Right forelimb (tissue), 1 donor: ENCODE measurements at regions not wholly inside any gene's neighbourhood (a gene's known extent, or its start where the extent isn't known, plus 50 kb on each side); places are given as distances from the start of the nearest gene placed in this dataset.

Experiments
- DNase-seq: peaks from one replicate; pipeline ENCODE4 v3.0.0-alpha.2; 2018

DNA sequence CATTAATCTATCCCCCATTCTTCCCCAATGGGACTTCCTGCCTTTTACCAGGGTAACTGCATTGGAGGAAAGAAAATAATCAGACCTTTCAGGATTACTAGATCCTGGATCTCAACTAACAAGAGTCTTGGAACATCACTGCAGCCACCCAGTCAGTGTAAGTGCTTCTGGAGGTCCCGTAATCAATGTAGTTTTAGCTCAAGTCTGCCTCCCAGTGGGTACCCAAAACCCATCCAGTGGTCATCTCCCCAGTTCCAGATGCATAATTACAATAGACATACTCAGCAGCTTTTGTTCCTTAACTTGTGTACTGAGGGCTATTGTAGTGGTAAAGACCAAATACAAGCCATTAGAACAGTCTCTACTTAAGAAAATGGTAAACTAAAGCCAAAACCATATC, 319.1 kb downstream of the GPATCH2 start:
- no peak for DNase-seq

DNA sequence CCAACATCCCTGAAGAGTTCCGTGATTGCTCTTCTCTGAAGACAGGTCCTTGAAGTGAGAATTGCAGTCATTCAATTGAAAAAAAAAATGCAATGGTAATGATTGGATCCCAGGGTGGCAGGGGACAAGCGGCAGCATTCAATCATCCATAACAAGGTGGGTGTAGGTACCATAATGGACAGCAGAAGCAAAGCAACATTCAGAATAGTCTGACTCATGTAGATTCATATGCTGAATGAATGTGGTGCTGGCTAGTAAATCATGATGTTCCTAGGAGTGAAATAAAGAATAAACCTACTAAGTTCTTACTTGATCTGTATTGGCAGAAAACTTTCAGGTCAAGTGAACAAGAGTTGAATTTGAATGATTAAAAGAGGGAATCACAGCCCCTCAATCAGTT, 319.6 kb downstream of the GPATCH2 start:
- DNase-seq, result no peak

GRCh38 chr1:217281332-217281731, 349.6 kb downstream of the GPATCH2 start:
- DNase-seq, result no peak

DNA sequence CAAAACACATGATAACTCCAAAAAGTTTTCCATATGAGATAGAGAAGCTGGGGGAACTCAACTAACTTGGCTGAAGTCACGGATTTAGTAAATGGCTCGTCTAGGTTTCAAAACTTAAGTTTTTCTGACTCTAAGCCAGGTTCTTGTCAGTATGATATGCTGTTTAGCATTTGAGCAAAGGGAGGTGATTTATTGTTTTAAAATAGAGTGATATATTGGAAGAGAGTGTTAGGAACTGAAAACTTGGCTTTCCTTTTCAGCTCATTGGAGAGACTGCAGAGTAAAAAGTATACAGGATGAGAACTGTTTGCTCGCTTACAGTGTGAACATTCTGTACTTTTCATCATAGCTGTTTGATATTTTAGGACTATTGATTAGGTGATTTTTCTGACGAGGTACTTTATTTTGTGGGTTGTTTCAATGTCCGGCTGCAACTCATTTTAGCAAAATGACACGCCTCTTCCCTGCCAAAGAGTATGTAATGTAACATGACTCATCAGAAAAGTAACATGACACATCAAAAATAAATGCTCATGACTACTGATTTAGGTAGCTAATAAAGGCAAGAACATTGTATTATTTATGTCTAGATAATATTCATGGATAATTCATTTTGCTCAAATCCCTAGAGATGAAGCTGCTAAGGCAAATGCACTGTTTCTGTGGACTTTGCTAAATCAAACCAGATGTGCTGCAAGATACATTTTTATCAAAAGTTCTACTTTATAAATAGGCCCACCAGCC, 355.1 kb downstream of the GPATCH2 start:
- no peak for DNase-seq

- no peak for DNase-seq
These were observed 355.8 kb downstream of the GPATCH2 start for GRCh38 chr1:217274927-217275654.

DNA sequence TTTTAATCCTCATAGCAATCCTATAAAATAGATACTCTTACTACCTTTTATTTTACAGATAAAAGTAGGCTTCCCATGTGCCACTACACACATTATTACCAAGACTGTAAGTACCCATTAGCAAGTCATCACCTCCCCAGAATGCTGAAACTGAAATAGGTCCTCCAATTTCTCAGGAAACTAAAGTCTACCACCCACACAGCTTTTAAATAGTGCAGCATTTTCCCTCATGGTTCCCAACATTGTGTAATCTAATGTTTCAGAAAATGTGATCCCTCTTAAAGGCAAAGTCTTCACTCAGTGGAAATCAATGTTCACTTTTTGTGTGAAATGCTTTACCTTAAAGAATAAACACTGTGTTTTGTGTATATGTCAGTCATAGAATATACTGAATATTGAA, 356.5 kb downstream of the GPATCH2 start:
- DNase-seq, result no peak

GRCh38 chr1:217273866-217274265, 357.0 kb downstream of the GPATCH2 start:
- no peak for DNase-seq

- no peak for DNase-seq
These were observed 358.5 kb downstream of the GPATCH2 start for GRCh38 chr1:217272385-217272784.

- no peak for DNase-seq
These were observed 360.8 kb downstream of the GPATCH2 start for GRCh38 chr1:217270101-217270500.

DNA sequence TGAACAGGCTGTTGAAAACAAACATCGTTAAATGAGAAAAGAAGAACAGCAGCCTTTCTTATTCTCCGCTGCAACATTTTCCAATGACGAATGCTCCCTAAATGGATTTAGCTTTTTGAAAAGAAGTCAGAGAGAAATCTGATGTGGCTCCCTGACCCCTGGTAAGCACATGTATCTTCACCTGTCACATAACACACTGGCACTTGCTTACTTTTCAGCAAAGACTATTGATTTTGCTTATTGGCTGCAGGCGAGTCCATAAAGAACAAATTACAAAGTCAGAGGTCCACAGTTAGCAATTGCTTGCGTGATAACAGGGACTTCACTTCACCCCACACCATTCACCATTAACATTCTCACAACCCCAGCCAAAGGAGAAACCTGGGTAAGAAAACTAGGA, 362.8 kb downstream of the GPATCH2 start:
- DNase-seq, result no peak

DNA sequence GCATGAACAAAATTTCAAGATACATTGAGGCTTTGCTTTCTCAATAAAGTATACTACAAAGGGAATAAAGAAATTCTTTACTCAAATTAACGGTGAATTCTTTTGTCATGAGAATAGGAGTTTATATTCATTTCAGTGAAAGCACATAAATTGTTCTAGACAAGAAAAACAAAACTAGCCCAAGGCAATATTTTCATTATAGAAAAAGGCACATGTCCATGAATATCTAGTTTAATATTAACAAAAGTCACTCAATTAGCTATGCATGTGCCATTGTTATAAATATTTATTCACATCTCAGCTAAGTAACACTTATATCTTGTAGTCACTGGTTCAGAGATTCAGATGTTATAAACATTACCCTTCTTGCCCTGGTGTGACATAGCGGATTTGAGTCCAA, 369.3 kb downstream of the GPATCH2 start:
- no peak for DNase-seq

DNA sequence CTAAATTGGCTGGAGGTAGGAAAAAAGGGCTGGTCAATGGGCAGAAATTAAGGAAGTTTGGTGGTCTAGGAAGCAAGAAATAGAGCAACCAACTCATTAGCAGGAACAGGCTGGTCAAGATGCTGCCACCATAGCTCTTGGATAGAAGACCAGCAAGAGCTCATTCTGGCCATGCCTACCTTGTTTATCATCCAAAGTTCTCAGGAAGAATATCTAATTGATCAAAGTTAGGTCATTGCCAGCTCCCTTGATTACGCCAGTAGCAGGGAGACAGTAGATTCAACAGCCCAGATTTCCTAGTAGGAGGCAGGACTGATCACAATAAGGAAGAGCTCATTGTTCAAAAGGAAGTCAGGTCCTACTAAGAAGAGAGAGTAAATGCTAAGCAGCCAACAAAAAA, 370.2 kb downstream of the GPATCH2 start:
- no peak for DNase-seq

- DNase-seq, result no peak
These were observed 376.9 kb downstream of the GPATCH2 start for GRCh38 chr1:217253985-217254384.

DNA sequence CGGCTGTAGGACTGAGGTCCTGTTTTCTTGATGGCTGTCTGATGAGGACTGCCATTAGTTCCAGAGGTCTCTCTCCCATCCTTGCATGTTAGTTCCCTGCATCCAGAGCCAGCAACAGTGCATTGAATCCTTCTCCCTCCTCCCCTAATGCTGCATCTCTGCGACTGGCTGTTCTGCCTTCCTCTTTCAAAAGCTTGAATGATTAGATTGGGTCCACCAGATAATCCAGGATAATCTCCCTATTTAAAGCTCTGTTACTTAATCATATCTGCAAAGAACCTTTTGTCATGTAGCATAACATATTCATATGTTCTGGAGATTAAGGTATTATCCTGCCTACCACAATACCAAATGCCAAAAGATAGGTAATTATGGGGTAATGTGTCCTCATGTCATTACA, 377.5 kb downstream of the GPATCH2 start:
- no peak for DNase-seq

- no peak for DNase-seq
These were observed 379.8 kb downstream of the GPATCH2 start for GRCh38 chr1:217251121-217251520.

DNA sequence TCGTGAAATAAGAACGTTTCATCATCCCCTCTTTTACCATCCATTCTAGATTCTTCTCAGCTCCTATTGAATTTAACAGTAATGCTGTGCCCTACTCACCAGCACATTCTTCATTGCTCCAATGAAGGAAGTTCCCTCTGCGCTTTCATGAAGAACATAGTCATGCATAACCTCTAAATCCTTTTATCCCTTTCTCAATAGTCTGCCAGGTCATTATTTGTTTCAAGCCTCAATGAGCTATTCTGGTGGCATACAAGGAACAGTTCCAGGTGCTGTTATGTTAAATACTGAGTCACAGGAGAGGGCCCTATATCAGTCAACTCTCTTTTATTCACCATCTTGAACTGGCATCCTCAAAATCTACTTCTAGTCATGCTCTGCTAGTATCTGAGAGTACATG, 381.0 kb downstream of the GPATCH2 start:
- no peak for DNase-seq

DNA sequence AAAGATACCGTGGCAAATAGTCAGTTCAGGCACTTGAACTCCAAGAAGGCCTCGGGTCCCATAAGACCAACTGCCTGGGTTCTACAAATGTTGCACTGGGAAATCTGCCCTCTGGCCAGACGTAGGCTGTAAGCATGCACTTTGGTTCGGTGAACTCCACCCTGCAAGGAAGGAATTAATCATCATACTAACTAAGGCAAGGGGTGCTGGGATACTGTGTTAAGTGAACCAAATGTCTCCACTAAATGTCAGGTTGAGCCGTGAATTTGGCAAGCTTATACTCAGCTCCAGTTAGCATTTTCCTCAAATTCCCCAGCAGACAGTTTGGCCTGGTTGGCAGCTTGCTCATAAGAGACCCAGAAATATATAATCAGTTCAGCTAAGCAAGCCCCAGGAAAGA, 385.9 kb downstream of the GPATCH2 start:
- DNase-seq, result no peak

DNA sequence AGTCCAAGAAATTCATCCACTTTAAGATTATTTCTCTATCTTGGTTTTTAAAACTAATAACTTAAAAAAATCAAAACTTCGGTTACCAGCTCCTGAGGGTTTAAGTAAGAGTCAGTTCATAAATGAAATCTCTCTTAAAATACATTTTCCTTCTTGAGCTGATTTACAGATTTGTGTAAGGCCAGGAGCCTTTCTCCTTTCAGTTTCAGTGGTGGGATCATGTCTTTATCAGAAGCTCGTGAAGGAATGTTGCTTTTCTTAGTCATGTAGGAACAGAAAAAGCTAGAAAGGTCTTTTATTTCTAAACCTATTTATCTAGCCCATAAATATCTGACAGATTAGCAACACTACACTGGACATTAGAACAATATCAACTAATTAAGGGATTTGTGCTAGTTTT, 390.2 kb downstream of the GPATCH2 start:
- no peak for DNase-seq

GRCh38 chr1:217238945-217239344, 391.9 kb downstream of the GPATCH2 start:
- DNase-seq, result no peak

DNA sequence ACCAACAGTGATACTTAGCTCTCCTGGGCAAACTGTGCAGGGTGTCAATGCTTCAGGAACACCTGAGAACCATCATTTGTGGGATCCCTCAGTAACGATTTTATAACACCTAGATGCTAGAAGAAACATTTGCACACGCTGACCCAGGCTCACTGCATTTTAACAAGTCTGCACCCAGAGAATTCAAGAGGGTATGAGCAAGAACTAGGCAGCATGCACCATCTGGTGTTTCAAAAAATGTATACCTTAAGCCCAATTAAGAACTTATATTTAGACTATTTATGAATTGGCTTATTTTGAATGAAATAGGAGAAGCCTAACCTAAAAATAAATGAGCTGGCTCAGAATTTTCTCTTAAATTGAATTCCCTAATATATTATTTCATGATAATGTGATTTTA, 400.5 kb downstream of the GPATCH2 start:
- no peak for DNase-seq

- no peak for DNase-seq
These were observed 402.2 kb downstream of the GPATCH2 start for GRCh38 chr1:217228689-217229088.

GRCh38 chr1:217224201-217224600, 406.7 kb downstream of the GPATCH2 start:
- no peak for DNase-seq

GRCh38 chr1:217214551-217214950, 416.3 kb downstream of the GPATCH2 start:
- DNase-seq, result no peak

DNA sequence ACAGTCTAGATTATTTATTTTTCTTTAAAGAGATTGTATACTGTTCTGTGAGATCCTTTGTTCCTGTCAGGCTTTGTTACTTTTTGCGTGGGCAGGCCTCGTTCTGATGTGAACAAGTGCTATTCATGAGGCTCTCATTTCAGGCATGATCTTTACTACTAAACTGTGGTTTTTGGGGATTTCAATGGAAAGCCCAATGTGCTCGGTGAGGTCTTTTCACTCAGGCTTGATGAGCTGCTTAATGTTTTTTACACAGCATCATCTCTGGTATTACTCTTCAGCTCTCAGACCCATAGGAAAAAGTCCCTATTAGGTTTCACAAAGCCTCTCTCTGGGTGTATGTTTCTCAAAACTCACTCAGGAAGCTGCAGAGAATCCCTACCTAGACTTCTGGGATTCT, 419.4 kb downstream of the GPATCH2 start:
- no peak for DNase-seq

GRCh38 chr1:217205578-217205977, 425.3 kb downstream of the GPATCH2 start:
- DNase-seq, result no peak
